HG03097 (cell line): ENCODE measurements at regions not wholly inside any gene's neighbourhood (a gene's known extent, or its start where the extent isn't known, plus 50 kb on each side); places are given as distances from the start of the nearest gene placed in this dataset.
"Not testable (repeated sequence)": the region's sequence is repeated elsewhere in the genome, so short reads cannot be mapped to it uniquely, and the experiment has no call there.

Source experiments
- ATAC-seq: cut with Tn5 transposase; IDR thresholded peaks from one replicate; pipeline ENCODE4 v1.9.1; 2021; ENCODE audit not compliant: unreplicated experiment, low FRiP score

DNA sequence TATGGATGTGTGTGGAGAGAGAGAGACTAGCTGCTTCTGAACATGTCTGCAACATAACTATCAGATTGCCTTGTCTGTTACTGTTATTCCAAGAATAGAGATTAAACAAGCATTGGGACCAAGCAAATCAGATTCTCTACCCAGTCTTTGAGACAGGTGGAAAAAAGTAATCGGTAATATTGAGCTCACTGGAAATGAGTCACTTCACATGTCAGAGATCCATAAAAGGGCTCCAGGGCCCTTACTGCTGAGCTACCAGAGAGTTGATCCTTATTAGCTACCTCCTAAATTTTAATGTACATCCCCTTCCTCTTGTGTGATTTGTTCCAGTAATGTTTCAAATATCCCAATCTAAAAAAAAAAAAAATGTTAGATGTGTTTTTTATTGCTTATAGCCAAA, 2118.0 kb downstream of the PCDH9 start:
- ATAC-seq: no peak

DNA sequence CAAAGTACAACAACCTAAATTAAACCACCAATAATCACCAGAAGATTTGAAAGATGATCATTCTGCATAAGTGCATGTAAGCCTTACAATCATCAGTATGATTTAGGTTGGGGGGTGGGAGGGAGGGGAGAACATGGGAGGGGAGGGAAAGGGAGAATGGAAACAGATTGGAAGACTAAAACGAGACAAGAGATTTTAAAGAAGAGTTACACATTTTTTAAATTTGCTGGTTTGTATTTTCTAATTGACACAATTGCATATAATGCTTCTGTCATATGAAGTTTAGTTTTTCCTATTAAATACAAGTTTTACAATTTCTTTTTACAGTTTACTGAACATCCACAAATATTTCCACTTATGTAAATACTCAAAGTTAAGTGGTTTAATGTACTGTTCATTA, 2118.9 kb downstream of the PCDH9 start:
- no peak for ATAC-seq

DNA sequence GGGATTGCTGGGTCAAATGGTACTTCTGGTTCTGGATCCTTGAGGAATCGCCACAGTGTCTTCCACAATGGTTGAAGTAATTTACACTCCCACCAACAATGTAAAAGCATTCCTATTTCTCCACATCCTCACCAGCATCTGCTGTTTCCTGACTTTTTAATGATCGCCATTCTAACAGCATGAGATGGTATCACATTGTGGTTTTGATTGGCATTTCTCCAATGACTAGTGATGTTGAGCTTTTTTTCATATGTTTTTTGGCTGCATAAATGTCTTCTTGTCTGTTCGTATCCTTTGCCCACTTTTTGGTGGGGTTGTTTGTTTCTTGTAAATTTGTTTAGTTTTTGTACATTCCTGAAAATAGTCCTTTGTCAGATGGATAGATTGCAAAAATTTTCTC, 2125.7 kb downstream of the PCDH9 start:
- ATAC-seq: not testable (repeated sequence)

DNA sequence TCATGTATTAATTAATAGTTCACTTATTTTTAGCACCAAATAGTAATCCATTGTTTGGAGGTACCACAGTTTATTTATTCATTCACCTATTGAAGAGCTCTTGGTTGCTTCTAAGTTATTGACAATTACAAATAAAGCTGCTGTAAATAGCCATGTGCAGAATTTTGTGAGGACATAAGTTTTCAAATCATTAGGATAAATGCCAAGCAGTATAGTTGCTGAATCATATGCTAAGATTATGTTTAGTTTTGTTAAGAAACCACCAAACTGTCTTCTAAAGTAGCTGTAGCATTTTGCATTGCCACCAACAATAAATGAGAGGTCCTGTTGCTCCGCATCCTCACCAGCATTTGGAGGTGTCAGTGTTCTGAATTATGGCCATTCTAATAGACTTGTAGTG, 2126.8 kb downstream of the PCDH9 start:
- no peak for ATAC-seq

DNA sequence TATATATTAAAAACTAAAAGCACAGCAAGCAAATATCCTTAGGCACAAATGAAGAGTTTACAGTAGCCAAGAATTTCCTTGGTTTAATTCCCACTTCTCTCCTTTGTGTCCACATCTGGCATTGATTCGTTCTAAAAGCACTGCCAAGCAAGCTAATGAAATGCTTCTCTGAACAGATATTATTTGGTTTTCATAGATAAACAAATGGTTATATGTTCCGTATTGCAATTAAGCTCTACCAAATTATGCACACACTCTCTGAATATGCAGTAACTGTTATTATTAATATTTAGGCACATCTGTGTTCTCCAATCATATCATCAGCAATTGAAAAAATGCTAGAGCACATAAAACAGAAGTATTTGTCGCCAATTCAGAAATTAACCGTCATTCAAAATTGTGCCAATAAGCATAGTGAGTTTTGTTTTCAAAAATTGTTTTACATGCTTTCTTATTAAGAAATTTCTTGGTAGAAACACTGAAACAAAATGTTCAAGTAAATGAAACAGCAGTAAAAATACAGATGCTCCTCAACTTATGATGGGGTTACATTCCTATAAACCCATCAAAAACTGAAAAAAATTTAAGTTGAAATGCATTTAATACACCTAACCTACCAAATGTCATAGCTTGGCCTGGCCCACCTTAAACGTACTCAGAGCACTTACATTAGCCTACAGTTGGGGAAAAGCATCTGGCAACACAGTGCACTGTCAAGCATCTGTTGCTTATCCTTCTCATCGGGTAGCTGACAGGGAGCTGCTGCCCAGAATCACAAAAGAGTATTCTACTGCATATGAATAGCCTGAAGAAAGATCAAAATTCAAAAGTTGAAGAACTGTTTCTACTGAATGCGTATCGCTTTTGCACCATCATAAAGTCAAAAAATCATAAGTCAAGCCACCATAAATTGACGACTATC, 2134.7 kb downstream of the PCDH9 start:
- ATAC-seq: no peak

DNA sequence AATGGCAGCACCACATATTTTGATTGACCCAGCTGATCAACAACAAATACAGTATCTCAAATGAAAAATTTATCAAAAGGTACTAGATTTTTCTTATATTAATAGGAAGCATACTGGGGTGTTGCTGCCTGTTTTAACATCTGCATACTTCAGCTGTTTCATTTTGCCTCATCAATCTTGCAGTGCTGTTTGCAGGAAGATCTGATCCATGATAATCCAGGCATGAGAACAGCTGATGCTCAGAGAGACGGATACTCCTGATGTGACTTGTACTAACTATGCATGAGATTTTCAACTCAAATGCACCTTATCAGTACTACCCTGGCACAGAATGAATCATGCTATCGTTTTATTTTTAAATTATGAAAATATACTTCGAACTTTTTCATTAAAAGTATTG, 2136.8 kb downstream of the PCDH9 start:
- ATAC-seq: no peak

DNA sequence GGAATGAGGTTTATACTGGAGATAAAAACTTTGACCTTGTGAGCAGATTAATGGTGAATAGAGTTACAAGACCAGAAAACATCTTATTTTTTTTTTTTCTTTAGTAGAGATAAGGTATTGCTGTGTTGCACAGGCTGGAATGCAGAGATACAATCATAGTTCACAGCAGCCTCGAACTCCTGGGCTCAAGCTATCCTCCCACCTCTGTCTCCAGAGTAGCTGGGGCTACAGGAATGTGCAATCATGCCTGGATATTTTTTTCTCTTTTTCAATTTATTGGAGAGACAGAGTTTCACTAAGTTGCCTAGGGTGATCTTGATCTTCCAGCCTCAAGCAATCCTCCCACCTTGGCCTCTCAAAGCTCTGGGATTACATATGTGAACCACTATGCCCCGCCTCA, 2139.1 kb downstream of the PCDH9 start:
- no peak for ATAC-seq

DNA sequence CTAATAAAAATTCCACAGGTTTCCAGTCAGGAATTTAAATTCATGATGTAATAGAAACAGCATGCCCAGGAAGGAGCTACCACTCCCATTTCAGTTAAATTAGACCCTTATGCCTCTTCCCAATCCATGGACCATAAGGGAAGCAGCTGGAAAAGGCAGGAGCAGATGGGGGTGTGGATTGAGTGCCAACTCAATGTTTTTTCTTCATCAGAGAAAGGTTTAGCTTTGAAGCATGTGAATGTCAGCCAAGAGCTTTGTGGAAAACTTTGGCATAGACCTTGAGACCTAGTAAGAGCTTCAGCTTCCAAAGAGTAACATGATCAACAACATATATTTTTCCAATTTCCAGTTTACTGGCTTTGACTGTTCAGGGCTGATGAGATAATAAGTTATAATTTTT, 2139.9 kb downstream of the PCDH9 start:
- no peak for ATAC-seq

DNA sequence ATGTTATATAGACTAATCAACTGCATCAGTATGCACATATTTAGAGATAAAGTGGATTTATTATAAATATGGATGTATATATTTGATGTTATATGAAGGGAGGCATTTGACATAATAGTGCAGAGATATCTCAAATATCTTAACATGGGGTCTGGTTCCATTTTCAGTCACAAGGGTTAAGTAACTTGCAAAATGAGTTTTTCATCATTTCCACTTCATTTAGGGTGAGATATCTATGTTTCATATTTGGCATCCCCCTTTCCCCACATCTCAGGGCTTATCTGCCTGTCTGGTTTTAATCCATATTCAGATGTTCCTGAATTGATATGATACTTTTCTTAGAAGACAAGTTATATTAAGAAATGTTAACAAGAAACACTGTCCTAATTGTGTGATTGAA, 2141.2 kb downstream of the PCDH9 start:
- ATAC-seq: no peak

DNA sequence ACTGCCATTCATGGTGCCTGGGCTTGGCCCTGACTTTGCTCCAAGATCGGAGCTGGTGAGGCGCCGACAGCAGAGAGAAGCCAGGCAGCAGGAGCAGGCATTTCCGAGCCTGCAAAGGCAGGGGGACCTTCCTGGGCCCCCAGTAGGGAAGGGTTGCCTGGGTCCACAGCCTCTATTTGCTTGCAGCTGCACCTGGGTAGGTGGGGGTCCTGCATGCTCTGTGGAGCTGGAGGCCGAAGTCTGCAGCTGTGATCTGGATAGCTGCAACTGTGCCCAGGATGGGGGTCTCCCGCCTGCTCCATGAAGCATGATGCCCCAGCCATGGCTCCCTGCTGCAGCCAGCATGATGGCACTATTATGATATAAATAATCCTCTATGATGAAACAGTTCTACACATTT, 2144.2 kb downstream of the PCDH9 start:
- no peak for ATAC-seq

DNA sequence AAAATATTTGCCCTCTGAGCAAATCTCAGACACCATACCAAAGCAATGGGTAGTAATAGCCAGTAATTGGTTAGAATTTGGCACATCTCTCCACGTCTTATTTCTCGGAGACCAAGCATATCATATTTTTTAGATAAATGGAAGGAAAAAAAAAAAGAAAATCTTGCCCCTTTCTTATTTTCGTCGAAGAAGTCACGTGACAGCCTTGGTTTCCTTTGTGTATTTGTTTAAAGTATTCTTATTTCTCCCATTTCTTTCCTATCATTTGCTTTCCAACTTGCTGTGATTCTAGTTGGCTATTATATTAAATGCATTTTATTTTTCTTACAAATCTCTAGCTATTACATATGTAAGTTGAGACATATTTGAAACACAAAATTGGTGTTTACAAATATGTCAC, 2155.9 kb downstream of the PCDH9 start:
- no peak for ATAC-seq

DNA sequence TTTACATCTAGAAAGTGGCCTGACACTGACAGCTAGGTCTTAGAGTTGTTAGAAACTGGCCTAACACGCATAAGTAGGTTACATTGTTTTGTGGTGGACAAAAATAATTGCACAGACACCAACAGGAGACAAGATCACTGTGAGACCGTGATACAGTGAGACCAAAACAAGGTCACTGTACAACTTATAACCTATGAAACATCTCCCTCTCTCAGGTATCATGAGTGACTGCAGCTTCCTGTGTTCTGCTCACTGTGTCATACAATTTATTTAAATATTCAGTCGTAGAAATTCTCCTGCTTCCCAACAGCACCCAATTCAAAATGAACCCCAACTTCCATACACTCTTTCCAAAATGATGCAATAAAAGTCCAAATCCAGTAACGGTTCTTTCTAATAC, 2165.2 kb downstream of the PCDH9 start:
- no peak for ATAC-seq

DNA sequence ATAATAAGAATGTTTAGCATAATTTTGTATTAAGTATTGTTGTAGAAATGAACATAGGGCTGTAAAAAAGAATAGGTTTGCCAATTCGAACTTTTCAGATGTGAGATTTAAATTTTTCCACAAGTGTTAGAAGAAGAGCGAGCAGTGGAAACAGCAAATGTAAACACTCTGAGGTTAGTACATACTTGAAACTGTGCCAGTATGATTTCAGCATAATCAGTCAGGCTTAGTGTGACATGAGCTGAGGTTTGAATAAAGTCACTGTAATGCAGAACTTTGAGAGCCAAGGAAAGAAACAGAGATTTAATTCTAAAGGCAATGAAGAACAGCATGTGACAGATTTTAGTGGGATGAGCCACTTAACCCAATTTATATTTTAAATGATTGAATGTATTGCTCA, 2166.4 kb downstream of the PCDH9 start:
- ATAC-seq: no peak

DNA sequence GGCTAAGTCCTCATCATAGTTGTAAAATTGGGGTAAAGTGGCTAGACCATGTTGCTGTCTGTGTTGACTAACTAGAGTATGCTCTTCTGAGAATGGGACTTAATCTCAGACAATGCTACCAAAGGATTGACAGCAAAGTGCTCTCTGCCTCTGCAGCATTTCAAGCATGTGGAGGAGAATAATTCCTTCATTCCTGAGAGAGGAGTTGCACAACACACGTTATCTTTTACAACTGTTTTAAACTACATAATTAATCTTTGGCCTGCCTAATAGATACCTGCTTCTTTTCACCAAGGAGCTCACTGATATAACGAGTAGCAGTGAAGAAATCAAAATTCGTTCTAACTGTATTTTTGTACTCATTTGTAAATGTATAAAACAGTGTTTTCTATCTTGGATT, 2172.2 kb downstream of the PCDH9 start:
- ATAC-seq: no peak

DNA sequence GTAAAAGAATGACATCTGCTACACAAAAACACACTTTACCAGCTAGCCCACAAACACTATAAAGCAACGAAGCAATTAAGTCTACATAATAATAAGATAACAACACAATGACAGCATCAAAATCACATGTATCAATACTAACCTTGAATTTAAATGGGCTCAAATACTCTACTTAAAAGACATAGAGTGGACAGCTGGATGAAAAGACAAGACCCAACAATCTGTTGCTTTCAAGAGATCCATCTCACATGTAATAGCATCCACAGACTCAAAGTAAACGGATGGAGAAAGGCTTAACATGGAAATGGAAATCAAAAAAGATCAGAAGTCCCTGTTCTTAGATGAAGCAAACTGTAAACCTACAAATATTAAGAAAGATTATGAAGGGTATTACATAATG, 2175.9 kb downstream of the PCDH9 start:
- no peak for ATAC-seq

DNA sequence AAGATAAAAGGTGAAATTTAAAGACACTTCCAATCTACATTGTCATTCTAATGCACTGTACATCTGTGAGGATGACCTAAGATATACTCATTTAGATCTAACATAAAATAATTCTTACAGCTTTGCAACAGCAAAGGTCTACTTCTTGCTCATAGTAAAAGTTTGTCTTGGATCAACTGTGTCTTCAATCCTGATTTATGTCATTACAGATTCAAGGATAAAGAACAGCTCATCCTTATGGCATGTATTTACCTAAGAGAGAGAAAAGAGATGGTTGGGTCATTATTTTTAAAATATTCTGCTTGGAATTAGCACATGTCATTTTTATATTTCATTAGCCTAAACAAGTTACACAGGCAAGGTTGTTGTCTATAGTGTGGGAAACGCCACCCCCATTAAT, 2193.1 kb downstream of the PCDH9 start:
- ATAC-seq: no peak

DNA sequence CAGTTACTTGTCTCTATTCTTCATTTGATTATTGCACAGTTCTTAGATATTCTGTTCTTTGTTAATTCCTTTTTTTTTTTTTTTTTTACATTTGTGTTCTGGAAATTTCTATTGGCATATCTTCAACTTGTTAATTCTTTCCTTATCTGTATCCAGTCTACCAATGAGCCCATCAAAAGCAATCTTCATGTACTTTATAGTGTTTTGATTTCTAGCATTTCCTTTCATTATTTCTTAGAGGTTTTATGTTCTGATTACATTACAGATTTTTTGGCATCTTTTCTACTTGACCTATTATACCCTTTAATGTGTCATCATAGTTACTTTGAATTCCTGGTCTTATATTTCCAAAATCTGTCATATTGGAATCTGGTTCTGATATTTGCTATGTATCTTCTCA, 2194.8 kb downstream of the PCDH9 start:
- no peak for ATAC-seq

DNA sequence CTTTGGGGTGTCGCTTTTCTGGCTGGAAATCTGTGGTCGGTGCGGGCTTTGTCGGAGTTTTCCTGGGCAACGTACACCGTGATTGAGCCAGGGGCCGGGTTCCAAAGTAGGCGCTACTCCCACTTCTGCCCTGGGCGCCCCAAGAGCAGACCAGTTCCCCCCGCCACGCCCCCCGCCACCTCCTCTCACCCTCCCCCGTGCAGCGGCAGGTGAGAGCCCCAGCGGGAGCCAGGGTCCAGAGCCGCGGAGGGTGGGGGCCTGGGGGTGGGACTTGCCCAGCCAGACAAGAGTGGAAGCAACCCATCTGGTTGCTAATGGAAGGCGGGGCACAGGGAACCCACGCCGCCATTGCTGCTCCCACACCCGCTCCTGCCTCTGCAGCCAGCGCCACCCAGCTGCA, 2195.9 kb downstream of the PCDH9 start:
- ATAC-seq: no peak

DNA sequence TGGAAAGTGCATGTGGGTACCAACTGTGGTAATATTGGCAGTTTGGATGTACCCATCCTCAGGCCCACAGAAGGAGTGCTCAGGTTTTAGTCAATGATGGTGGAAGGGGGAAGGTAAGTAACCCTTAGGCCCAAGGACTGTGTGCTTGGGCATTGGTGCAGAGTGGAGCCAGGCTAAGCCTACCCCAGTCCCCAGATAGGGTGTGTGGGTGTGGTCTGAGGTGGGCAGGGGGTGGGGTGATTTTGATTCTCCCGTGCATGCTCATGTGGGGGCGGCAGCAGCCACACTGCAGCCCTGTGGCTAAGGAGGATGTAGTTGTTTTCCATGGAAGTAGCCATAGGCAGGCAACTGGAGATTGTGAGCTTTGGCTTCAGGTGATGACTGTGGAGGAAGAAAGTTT, 2197.3 kb downstream of the PCDH9 start:
- no peak for ATAC-seq

DNA sequence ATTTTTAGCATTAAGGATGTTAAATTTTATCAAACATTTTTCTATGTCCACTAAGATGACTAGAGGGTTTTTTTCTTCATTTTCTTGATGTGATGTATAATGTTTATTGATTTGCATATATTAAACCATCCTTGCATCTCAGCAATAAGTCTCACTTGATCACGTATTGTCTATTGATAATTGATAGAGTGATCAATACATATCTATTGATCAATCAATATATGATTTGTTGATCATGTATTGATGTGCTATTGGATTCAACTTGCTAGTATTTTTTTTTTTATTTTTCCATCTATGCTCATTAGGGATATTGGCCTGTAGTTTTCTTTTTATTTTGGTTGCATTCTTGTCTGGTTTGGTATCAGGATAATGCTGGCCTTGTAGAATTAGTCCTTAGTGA, 2202.0 kb downstream of the PCDH9 start:
- no peak for ATAC-seq

DNA sequence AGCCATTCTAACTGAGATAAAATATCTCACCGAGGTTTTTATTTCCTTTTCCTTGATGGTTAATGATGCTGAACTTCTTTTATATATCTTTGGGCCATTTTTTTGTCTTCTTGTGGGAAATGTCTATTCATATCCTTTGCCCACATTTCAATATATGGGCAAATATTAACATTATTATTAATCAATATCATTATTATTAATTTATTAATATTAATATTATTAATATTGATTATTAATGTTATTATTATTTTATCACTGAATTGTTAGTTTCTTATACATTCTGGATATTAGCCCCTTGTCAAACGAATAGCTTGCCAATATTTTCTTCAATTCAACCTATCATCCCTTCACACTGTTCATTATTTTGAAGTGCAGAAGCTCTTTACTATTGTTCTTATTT, 2203.6 kb downstream of the PCDH9 start:
- no peak for ATAC-seq

DNA sequence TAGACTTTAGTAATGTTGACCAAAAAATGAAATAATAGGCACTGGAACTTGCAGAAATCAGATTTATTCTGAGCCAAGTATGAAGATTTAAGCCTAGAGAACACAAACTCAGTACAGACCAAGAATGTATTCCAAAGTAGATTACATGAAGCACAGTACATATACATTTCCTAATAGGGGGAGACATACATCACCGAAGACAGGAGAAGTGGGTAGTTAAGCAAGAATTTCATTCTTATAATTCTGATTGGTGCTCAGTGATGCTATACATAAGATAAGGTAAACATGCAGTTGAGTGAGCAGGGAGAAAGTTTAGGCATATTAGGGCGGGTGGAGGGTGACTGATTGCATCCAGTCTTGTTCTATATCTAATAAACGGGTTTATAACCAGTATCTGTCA, 2218.8 kb downstream of the PCDH9 start:
- no peak for ATAC-seq

DNA sequence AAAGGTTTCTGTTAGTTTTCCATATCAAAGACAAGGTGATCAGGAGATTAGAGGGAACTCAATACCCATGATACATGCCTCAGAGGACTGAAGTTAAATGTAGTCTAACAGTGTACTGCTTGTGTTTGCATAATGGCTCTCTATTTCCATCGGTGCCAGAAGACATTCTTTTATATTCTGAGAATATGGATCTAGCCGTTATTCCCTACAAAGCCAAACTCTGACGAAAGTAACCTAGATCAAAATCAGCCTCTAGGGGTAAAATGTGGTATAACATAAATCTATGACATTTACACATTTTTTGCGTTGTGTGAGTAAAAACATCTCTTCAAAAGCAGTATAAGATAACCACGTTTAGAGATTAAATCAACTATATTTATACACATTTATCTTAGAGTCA, 2232.7 kb downstream of the PCDH9 start:
- ATAC-seq: no peak
